Tibial nerve (tissue), 4 donors: ENCODE measurements at regions not wholly inside any gene's neighbourhood (a gene's known extent, or its start where the extent isn't known, plus 50 kb on each side); places are given as distances from the start of the nearest gene placed in this dataset.
"Not testable (repeated sequence)": the region's sequence is repeated elsewhere in the genome, so short reads cannot be mapped to it uniquely, and the experiment has no call there.

ENCODE experiments used
- DNase-seq, 2 donors: peaks; one replicate each; pipeline ENCODE4 v3.0.0-alpha.2; 2019; ENCODE audit warnings: low spot score in 2 of 2
- H3K27ac ChIP-seq, 4 donors: fragments of 200-600 bp; sonication (generic) in 3 of 4; one replicate each; pipeline ENCODE4 v1.5.1; 2017 to 2019; ENCODE audit warnings: mild to moderate bottlenecking in 1 of 4
- H3K27me3 ChIP-seq, 2 donors: fragments of 200-600 bp; sonication (generic) in 1 of 2; one replicate each; pipeline versions ENCODE4 v1.5.1 to v1.6.0; 2017 to 2019
- H3K36me3 ChIP-seq, 3 donors: fragments of 200-600 bp; sonication (generic); one replicate each; pipeline ENCODE4 v1.5.1; 2018 to 2019
- H3K4me1 ChIP-seq, 4 donors: fragments of 200-600 bp; sonication (generic) in 3 of 4; one replicate each; pipeline ENCODE4 v1.5.1; 2017 to 2019
- H3K4me3 ChIP-seq, 4 donors: fragments of 200-600 bp; sonication (generic) in 3 of 4; one replicate each; pipeline ENCODE4 v1.5.1; 2017 to 2019; ENCODE audit warnings: mild to moderate bottlenecking in 1 of 4, moderate library complexity in 1 of 4
- H3K9me3 ChIP-seq, 4 donors: fragments of 200-600 bp; sonication (generic) in 3 of 4; one replicate each; pipeline ENCODE4 v1.5.1; 2017 to 2019
- CTCF ChIP-seq, 5 experiments: fragments of 200-600 bp in 3 of 5; fragments of 450-650 bp in 2 of 5; sonication (generic) in 3 of 5; IDR thresholded peaks; one replicate each; pipeline ENCODE4 v1.5.1; 2016 to 2019; ENCODE audit warnings: antibody characterized with exemption in 5 of 5, mild to moderate bottlenecking in 3 of 5, moderate library complexity in 2 of 5
- EP300 ChIP-seq, 2 donors: sonication (generic); formaldehyde crosslinking; IDR thresholded peaks; one replicate each; pipeline ENCODE4 v1.6.1; 2017; ENCODE audit warnings: antibody characterized with exemption in 2 of 2, mild to moderate bottlenecking in 1 of 2
- POLR2A ChIP-seq, 2 donors: fragments of 450-650 bp; IDR thresholded peaks; one replicate each; pipeline ENCODE4 v1.6.1; 2017; ENCODE audit warnings: antibody characterized with exemption in 2 of 2, mild to moderate bottlenecking in 2 of 2, moderate library complexity in 2 of 2
- WGBS, 2 donors: methylation state at CpG; one replicate each; pipeline ENCODE4 v1.1.5; 2018; 5-methylcytosine and 5-hydroxymethylcytosine counted together

DNA sequence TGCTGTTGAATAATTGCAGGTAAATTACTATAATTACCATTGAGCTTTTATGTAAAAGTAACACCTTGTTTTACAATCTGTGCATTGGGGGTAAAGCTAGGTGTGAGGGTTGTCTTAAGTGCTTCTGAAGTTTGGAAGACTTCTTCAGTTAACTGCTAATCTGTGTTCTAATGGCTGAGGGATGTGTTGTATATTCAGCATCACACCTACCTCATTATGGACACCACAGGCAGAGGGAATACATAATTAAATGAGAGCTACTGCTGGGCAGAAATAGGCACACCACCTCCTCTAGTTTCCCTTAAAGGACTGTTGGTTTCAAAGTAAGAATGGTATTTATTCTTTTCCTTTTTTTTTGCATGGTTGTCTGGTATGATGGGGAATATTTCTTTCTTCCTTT lies 502.3 kb upstream of the RGS6 start:
- Histone ChIP-seq H3K9me3 (peaks cover 0 to 27% (median 4%) of the 10 kb centered on the region in 4 donors), H3K4me1 (no peaks in the 10 kb centered on the region), H3K36me3 (peaks cover 0 to 17% (median 0%) of the 10 kb centered on the region in 3 donors), H3K27ac (no peak overlapping the region), H3K27me3 (no peaks in the 10 kb centered on the region), H3K4me3 (no peak overlapping the region)
- TF ChIP-seq CTCF (IDR thresholded peaks at IDR 0.05) = no peak
- no peak for TF ChIP-seq EP300 (IDR thresholded peaks at IDR 0.05)
- no peak for TF ChIP-seq POLR2A (IDR thresholded peaks at IDR 0.05)
- no peak for DNase-seq

DNA sequence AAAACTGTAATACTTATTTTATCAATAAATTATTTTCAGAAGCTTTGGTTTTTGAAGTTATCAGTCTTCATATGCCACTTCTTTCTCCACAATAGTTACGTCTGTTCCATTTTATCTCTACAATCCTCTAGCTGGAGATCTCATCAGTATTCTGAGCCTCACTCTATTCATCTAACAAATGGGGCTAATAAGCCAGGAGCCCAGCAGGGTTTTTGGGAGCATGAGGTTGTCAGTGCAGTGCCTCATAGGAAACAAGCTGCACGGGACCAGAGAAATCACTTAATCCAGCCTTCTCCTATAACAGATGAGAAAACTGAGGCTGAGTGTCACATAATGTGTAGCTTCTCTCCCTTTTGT lies 501.9 kb upstream of the RGS6 start:
- WGBS, 2 donors = 87 to 93% methylated on average over 2 of the region's 2 CpGs
- TF ChIP-seq CTCF (IDR thresholded peaks at IDR 0.05) (no peak), POLR2A (IDR thresholded peaks at IDR 0.05) (no peak), EP300 (IDR thresholded peaks at IDR 0.05) (no peak)

DNA sequence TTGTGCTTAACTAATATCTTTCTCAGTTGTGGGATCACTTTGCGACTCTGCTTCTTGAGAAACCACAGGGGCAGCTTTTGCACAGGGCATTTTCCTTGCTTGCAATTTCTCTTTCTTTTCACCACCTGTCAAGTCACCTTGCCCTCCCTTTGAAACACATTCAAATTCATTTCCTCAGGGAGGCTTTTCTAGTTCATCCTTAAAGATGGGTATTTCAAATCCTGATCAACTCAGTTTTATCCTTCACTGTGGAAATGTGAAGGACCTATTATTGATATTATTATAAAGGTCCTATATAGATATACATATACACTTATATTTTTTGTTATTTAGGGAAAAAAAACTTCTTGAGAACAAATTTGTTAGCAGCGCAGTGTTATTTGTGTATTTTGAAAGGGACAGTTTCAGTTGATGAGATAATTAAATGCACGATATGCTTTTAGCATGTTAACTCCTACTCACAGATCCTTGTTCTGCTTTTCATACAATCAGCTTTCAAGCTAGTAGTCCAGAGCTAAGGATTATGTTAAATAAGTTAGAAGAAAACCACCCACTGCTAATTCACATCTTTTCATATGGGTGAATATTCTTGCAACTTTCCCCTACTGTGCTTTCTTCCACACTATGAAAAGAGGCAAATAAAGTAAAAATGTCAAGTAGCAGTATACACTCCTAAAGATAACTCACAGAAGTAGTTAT lies 501.4 kb upstream of the RGS6 start:
- H3K36me3 ChIP-seq = peaks cover 0 to 16% (median 0%) of the 10 kb centered on the region in 3 donors
- DNase-seq = no peak
- no peaks in the 10 kb centered on the region for H3K27me3 ChIP-seq
- 66 to 73% methylated on average over 3 of the region's 3 CpGs for WGBS, 2 donors
- H3K9me3 ChIP-seq = peaks cover 0 to 18% (median 0%) of the 10 kb centered on the region in 4 donors
- H3K27ac ChIP-seq = no peak overlapping the region
- no peaks in the 10 kb centered on the region for H3K4me1 ChIP-seq
- H3K4me3 ChIP-seq = no peak overlapping the region
- TF ChIP-seq CTCF (IDR thresholded peaks at IDR 0.05) = no peak
- no peak for TF ChIP-seq POLR2A (IDR thresholded peaks at IDR 0.05)
- no peak for TF ChIP-seq EP300 (IDR thresholded peaks at IDR 0.05)

More for the DNA sequence above, 501.9 kb upstream of the RGS6 start:
- DNase-seq = no peak
- Histone ChIP-seq H3K9me3 (peaks cover 0 to 23% (median 2%) of the 10 kb centered on the region in 4 donors), H3K27ac (no peak overlapping the region), H3K4me3 (no peak overlapping the region), H3K36me3 (peaks cover 0 to 16% (median 0%) of the 10 kb centered on the region in 3 donors), H3K4me1 (no peaks in the 10 kb centered on the region), H3K27me3 (no peaks in the 10 kb centered on the region)

DNA sequence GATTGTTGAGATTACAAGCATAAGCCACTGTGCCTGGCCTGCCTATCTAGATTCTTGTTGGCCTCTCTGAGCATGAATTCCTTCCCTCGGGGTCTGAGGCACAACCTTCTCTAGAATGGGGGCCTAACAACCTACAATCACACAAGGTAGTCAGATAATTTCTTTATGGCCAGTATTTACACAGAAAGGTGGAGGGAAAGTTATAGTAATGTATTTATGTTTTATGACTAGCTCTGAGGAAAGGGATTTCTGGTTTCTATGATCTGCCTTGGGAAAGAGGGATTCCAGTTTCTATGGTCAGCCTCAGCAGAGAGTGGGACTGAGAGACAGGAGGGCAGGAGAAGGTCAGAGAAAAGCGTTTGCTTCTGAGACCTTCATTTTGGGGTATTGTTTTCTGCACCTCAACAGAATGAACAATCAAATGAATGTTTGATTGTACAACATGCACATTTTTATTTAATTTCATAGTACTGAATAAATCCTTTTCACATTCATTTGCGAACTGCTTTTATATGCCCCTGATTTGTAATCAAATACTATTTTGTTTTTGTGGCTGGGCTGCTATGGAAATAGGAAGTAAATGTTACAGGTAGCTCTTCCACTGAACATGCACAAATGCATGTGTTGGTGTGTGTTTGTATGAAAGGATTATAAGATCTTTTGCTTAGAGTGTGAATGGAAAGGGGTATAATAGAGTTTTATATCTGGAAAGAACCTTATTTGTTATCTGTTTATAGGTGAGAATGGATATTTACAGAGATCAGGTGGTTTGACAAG lies 499.7 kb upstream of the RGS6 start:
- Histone ChIP-seq H3K9me3 (peaks cover 0 to 2% (median 0%) of the 10 kb centered on the region in 4 donors), H3K27me3 (no peaks in the 10 kb centered on the region), H3K4me1 (peaks cover 0 to 3% (median 0%) of the 10 kb centered on the region in 4 donors), H3K27ac (no peak overlapping the region), H3K36me3 (peaks cover 0 to under 1% (median 0%) of the 10 kb centered on the region in 3 donors), H3K4me3 (no peak overlapping the region)
- TF ChIP-seq CTCF (IDR thresholded peaks at IDR 0.05) = no peak
- TF ChIP-seq POLR2A (IDR thresholded peaks at IDR 0.05) = no peak
- no peak for TF ChIP-seq EP300 (IDR thresholded peaks at IDR 0.05)
- DNase-seq = no peak
- WGBS, 2 donors = 69 to 84% methylated on average over 3 of the region's 3 CpGs

GRCh38 chr14:71433303-71433702 lies 498.9 kb upstream of the RGS6 start:
- Histone ChIP-seq H3K27ac (no peak overlapping the region), H3K4me3 (no peak overlapping the region), H3K36me3 (no peaks in the 10 kb centered on the region), H3K9me3 (no peaks in the 10 kb centered on the region), H3K27me3 (no peaks in the 10 kb centered on the region), H3K4me1 (peaks cover 0 to 11% (median 2%) of the 10 kb centered on the region in 4 donors)
- WGBS, 2 donors = 89 to 97% methylated on average over 8 of the region's 8 CpGs
- DNase-seq = no peak
- TF ChIP-seq EP300 (IDR thresholded peaks at IDR 0.05) (no peak), POLR2A (IDR thresholded peaks at IDR 0.05) (no peak), CTCF (IDR thresholded peaks at IDR 0.05) (no peak)

- not testable (repeated sequence) for H3K27ac ChIP-seq, H3K9me3 ChIP-seq, H3K27me3 ChIP-seq, H3K36me3 ChIP-seq, DNase-seq, H3K4me3 ChIP-seq
- 100% methylated on average over 2 of the region's 2 CpGs for WGBS, 2 donors
- H3K4me1 ChIP-seq = peaks cover 0 to 32% (median 11%) of the 10 kb centered on the region in 4 donors
Observed at GRCh38 chr14:71435641-71436040, 496.6 kb upstream of the RGS6 start.
